ENCODE measurements at regions not wholly inside any gene's neighbourhood (a gene's known extent, or its start where the extent isn't known, plus 50 kb on each side); places are given as distances from the start of the nearest gene placed in this dataset.

DNA sequence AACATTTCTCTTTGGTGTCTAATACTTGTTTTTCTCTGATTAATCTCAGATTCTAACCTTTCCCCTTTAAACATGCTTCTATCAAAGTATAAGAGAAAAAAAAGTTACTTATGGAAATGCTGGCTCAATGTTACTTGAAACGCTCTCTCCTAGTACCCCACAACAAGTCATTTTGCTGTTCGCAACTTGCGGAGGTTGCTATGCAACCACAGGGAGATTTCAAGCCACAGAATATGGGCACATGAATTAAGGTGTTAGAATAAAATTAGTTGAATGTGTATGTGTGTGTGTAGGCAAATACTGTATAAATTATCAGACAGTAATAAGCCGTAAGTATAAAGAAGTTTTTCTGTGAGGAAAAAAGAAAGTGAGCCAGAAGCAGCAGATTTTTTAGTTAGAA is 80.6 kb downstream of the CCDC59 start:
- intact Hi-C loops (cut with DNase I): no loop called here
- Histone ChIP-seq H3K4me3 (no peak overlapping the region), H3K9me3 (replicated peaks in 1 of 3) (no peaks in the 10 kb centered on the region), H3K36me3 (replicated peaks in 1 of 2) (no peaks in the 10 kb centered on the region), H3K4me1 (replicated peaks in 1 of 2) (no peaks in the 10 kb centered on the region), H3K27me3 (no peaks in the 10 kb centered on the region), H3K27ac (no peak overlapping the region)
- 75 to 85% (median 79%) methylated on average over 4 of the region's 4 CpGs for WGBS, 4 donors
- TF ChIP-seq, protein P1, sequence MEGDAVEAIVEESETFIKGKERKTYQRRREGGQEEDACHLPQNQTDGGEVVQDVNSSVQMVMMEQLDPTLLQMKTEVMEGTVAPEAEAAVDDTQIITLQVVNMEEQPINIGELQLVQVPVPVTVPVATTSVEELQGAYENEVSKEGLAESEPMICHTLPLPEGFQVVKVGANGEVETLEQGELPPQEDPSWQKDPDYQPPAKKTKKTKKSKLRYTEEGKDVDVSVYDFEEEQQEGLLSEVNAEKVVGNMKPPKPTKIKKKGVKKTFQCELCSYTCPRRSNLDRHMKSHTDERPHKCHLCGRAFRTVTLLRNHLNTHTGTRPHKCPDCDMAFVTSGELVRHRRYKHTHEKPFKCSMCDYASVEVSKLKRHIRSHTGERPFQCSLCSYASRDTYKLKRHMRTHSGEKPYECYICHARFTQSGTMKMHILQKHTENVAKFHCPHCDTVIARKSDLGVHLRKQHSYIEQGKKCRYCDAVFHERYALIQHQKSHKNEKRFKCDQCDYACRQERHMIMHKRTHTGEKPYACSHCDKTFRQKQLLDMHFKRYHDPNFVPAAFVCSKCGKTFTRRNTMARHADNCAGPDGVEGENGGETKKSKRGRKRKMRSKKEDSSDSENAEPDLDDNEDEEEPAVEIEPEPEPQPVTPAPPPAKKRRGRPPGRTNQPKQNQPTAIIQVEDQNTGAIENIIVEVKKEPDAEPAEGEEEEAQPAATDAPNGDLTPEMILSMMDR (IDR thresholded peaks at IDR 0.05): no peak
- TF ChIP-seq POLR2A (IDR thresholded peaks at IDR 0.05): no peak
- no peak for DNase-seq

DNA sequence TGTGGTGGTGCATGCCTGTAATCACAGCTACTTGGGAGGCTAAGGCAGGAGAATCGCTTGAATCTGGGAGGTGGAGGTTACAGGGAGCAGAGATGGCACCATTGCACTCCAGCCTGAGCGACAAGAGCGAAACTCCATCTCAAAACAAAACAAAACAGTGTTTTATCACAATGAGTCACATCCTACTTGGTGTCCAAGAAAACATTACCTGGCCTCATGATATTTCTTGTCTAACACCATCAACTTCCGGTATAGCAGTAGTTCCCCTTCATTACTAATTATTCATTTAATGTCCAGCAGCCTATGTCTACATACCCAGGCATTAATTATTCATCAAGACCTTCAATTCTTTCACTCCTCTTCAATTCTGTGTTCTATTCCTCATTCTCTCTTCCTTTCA is 115.5 kb downstream of the CCDC59 start:
- H3K27me3 ChIP-seq: no peaks in the 10 kb centered on the region
- DNase-seq: no peak
- 84 to 90% (median 87%) methylated on average over 4 of the region's 4 CpGs for WGBS, 4 donors
- H3K4me1 ChIP-seq (replicated peaks in 1 of 2): no peaks in the 10 kb centered on the region
- H3K36me3 ChIP-seq (replicated peaks in 1 of 2): no peaks in the 10 kb centered on the region
- no peak overlapping the region for H3K4me3 ChIP-seq
- H3K27ac ChIP-seq: no peak overlapping the region
- no peak for TF ChIP-seq POLR2A (IDR thresholded peaks at IDR 0.05)
- H3K9me3 ChIP-seq (replicated peaks in 1 of 3): no peaks in the 10 kb centered on the region
- intact Hi-C loops (cut with DNase I): no loop called here

DNA sequence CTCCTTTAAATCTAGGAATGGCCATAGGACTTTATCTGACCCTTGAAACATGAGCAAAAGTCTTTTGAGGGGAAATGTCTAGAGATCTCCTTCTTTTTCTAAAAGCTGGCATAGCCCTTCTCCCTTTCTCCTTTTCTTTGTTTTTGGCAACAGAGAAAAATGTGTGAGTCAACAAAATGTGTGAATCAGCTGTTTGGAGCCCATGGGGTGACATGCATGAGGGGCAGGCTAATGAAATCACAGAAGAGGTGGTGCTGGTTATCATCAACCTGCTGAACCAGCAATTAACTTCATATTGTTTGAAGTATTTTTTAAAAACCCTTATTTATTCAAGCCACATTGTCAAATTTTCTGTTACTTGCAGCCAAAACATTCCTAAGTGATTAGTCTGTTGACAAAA is 132.3 kb downstream of the CCDC59 start:
- Histone ChIP-seq H3K27ac (no peak overlapping the region), H3K27me3 (no peaks in the 10 kb centered on the region), H3K4me1 (replicated peaks in 1 of 2) (no peaks in the 10 kb centered on the region), H3K36me3 (replicated peaks in 1 of 2) (no peaks in the 10 kb centered on the region), H3K4me3 (no peak overlapping the region), H3K9me3 (replicated peaks in 1 of 3) (no peaks in the 10 kb centered on the region)
- TF ChIP-seq POLR2A (IDR thresholded peaks at IDR 0.05): no peak
- TF ChIP-seq, protein P1 (IDR thresholded peaks at IDR 0.05): no peak
- intact Hi-C loops (cut with DNase I): no loop called here
- DNase-seq: no peak

DNA sequence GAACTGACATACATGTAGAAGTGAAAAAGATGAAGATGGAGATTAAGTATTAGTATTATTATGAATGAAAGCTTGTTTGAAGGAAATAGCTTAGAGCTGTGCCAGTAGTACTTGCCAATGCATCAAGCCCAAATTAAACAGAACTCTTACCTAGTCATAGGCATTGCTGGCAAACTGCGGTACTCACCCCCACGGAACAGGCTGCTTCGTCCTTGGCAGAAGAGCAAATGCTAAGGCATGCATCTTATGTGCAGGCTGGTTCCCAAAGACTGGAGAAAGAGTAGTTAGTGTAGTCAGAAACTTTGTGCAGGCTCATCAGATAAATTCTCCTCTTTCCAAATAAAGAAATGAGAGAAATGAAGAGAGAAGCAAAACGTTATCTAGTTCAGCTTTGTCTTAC is 134.8 kb downstream of the CCDC59 start:
- intact Hi-C loops (cut with DNase I): no loop called here
- WGBS, 4 donors: 77 to 85% (median 80%) methylated on average over 4 of the region's 4 CpGs
- Histone ChIP-seq H3K27ac (no peak overlapping the region), H3K27me3 (no peaks in the 10 kb centered on the region), H3K4me3 (no peak overlapping the region), H3K9me3 (replicated peaks in 1 of 3) (no peaks in the 10 kb centered on the region), H3K4me1 (replicated peaks in 1 of 2) (no peaks in the 10 kb centered on the region), H3K36me3 (replicated peaks in 1 of 2) (no peaks in the 10 kb centered on the region)
- DNase-seq: no peak
- TF ChIP-seq, protein P1 (IDR thresholded peaks at IDR 0.05): no peak
- no peak for TF ChIP-seq POLR2A (IDR thresholded peaks at IDR 0.05)

DNA sequence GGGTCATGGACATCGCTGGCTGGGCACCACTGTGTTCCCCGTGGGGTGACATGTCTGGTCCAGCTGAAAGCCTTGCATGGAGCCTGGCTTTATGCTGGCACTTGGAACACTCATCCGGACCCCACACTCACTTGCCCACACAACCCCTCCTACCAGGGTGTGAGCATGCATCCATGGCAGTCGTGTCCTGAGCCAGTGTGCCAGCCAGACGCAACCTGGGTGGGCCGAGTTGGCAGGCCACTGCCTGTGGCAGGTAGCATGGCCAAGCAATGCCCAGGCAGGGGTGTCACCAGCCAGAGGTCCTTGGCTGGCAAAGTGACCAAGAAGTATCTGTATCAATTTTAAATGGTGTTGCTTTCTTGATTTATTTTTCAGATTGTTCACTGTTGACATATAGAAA is 141.7 kb downstream of the CCDC59 start:
- no peak overlapping the region for H3K4me3 ChIP-seq
- H3K4me1 ChIP-seq (replicated peaks in 1 of 2): no peaks in the 10 kb centered on the region
- no peaks in the 10 kb centered on the region for H3K27me3 ChIP-seq
- TF ChIP-seq POLR2A (IDR thresholded peaks at IDR 0.05): no peak
- TF ChIP-seq, protein P1 (IDR thresholded peaks at IDR 0.05): no peak
- no peaks in the 10 kb centered on the region for H3K36me3 ChIP-seq (replicated peaks in 1 of 2)
- DNase-seq: no peak
- intact Hi-C loops (cut with DNase I): no loop called here
- H3K9me3 ChIP-seq (replicated peaks in 1 of 3): no peaks in the 10 kb centered on the region
- WGBS, 4 donors: 67 to 80% (median 75%) methylated on average over 1 to 6 of the region's 6 CpGs
- H3K27ac ChIP-seq: no peak overlapping the region

Data from adrenal gland (tissue), 9 donors.